HL-60 (cell line): ENCODE measurements at regions not wholly inside any gene's neighbourhood (a gene's known extent, or its start where the extent isn't known, plus 50 kb on each side); places are given as distances from the start of the nearest gene placed in this dataset.

Experiments used
- GABPA ChIP-seq: IDR thresholded peaks from 2 replicates; pipeline ENCODE4 v1.6.1; 2012; ENCODE audit warnings: low read depth
- POLR2AphosphoS5 ChIP-seq: IDR thresholded peaks from 2 replicates; pipeline ENCODE4 v1.6.1; 2012; ENCODE audit warnings: low read depth
- TF ChIP-seq, protein P1 (sequence below): IDR thresholded peaks from one replicate; pipeline ENCODE4 v1.5.1; 2011; ENCODE audit warnings: low read length, control low read depth, inconsistent platforms; ENCODE audit not compliant: insufficient read depth

DNA sequence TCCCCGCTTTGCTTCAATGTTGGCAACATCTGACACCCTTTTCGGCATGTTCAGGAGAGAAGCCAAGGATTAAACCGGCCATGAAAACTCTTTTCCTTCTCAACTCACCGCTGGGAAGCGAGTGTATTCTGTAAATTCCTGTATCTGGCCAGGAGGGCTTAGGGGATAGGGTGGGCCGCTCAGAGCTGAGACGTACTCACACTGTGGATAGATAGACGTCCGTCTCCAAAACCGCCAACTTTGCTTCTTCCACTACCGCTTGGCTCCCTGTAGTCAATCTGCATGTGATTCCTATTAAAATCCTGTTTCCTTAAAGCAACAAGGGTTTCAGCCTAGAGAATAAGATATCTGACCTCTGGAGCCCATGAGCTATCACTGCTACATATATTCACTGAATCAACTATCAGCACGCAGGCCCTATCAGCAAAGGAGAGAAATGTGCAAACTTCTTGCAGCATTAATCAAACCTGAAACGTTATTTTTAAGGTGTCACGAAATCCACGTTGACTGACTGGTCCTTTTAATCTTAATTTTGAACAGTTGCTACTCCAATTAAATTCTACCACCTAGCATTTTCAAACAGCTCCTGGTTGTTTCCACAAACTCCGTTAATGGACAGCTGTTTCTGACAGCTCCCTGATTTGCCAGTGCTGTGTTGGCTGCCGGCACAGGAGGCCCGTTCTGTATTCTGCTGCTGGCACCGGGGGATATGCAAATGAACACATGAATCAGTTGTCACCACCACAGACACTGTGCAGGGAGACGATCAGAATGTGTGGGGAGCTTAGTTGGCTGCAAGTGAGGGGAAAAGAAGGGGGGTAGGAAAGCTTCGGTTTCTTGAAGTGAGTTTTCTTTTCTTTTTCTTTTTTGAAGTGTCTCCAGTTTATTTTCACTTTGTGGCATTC, 438.9 kb upstream of the ARRDC4 start:
- TF ChIP-seq POLR2AphosphoS5 (no peak), GABPA (no peak)
- TF ChIP-seq, protein P1, sequence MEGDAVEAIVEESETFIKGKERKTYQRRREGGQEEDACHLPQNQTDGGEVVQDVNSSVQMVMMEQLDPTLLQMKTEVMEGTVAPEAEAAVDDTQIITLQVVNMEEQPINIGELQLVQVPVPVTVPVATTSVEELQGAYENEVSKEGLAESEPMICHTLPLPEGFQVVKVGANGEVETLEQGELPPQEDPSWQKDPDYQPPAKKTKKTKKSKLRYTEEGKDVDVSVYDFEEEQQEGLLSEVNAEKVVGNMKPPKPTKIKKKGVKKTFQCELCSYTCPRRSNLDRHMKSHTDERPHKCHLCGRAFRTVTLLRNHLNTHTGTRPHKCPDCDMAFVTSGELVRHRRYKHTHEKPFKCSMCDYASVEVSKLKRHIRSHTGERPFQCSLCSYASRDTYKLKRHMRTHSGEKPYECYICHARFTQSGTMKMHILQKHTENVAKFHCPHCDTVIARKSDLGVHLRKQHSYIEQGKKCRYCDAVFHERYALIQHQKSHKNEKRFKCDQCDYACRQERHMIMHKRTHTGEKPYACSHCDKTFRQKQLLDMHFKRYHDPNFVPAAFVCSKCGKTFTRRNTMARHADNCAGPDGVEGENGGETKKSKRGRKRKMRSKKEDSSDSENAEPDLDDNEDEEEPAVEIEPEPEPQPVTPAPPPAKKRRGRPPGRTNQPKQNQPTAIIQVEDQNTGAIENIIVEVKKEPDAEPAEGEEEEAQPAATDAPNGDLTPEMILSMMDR, result no peak
